Stimulated activated CD4-positive, alpha-beta T cell treated with anti-CD3 and anti-CD28 coated beads, Interleukin-1b, Interleukin-23, amount 100 ng/mL, for 24 hours (primary cell): ENCODE measurements at regions not wholly inside any gene's neighbourhood (a gene's known extent, or its start where the extent isn't known, plus 50 kb on each side); places are given as distances from the start of the nearest gene placed in this dataset.

ENCODE experiments used
- DNase-seq, 4 experiments: peaks; one replicate each; pipeline ENCODE4 v3.0.0-alpha.2; 2020; ENCODE audit warnings: low read depth in 4 of 4, low spot score in 1 of 4

DNA sequence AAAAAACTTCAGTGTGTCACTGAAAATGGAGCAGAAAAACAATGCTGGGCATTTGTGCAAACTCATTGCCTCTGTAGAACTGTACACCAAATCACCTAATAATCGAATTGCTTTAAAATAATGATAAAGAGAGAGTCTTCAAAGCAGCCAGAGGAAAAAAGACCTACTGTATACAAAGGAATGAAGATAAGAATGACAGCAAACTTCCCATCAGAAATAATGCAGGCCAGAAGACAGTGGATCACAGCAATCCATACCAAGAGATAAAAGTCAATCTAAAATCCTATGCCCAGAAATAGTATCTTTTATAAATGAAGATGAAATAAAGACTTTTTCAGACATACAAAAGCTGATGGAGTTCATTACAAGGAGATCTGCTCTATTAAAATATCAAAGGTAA is 134.7 kb upstream of the VEPH1 start:
- no peak for DNase-seq

- DNase-seq = no peak
Measured at GRCh38 chr3:157633241-157633640, 130.0 kb upstream of the VEPH1 start.

DNA sequence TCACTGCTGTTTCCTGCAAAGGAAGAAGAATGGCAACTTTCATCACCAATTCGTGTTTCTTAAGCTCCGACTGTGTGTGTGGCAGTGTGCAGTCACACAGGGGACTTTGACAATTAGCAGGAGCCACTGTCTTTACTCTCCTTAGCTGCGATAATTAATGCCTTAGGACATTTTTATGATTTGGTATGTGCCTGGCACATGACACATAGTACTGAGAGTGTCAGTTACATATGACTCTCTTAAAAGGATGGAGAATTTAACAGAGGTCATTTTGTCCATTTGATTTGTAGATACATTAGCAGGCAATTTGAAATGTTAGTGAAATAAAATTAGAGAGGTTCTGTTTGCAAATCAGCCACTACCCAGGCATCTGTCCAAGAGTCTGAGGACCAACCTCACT is 128.9 kb upstream of the VEPH1 start:
- DNase-seq = no peak

- no peak for DNase-seq
Measured at GRCh38 chr3:157631478-157631877, 128.3 kb upstream of the VEPH1 start.

GRCh38 chr3:157626817-157627216 is 123.6 kb upstream of the VEPH1 start:
- no peak for DNase-seq

- DNase-seq = no peak
Measured at GRCh38 chr3:157624801-157625200, 121.6 kb upstream of the VEPH1 start.

DNA sequence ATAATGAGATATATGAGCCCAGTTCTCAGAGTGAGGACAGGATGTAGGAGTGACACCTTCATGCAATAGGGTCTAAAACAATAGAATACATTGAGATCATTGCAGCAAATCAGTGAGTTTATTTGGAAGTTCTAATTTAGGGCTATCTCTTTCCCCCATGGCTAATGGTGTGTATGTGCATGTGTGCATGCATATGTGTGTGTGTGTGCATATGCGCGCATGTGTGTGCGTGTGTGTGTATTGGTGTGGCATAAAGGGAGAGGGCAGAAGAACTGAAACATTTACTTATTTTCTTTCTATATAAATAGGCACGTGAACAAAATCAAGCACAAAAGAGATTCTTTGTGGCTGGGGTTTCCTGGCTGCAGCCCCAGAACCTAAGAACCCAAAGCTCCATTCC is 115.7 kb upstream of the VEPH1 start:
- DNase-seq = no peak

- no peak for DNase-seq
Measured at GRCh38 chr3:157618075-157618760, 115.0 kb upstream of the VEPH1 start.

GRCh38 chr3:157614896-157615295 is 111.7 kb upstream of the VEPH1 start:
- no peak for DNase-seq

GRCh38 chr3:157611536-157612076 is 108.4 kb upstream of the VEPH1 start:
- no peak for DNase-seq

- no peak for DNase-seq
Measured at GRCh38 chr3:157610876-157611535, 107.8 kb upstream of the VEPH1 start.

DNA sequence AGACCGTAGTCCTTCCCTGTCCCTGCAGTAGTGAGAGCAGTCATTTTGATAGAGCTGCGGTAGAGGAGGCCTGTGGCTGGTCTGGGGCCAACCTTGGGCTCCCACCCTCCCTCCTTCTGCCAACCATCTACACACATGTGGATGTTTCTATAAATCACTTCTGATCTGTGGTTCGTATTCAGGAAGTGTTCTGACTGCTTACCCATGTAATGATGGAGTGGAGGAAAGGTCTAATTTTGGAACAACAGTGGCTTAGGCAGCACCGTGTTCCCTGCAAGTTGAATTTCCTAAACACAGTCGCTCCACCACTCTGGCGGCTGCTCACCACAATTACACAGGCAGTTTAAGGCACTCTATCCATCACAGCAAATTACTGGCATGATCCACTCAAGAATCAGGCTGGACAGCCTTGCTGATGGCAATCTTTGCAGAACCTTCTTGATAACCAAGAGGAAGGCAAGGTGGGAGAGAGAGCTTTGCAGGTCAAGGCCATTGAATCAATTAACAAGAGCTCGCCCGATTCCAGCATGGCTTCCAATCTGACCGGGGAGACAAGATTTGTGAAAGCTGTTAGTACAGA is 104.7 kb upstream of the VEPH1 start:
- DNase-seq = no peak

DNA sequence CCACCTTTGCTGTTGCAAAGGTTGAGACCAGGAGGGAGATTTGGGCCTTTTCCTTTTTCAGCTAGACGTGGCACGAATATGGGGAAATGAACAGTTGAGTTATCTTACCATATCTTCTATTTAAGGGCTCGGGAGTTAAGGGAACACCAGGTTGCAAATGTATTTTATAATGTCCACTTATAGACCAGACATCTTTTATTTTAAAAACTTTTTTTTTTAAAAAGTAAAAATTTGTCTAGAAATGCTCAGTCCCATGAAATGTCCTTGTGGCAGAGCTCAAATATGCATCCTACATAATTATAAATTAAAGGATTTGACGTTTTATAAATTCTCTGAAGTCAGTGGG is 103.6 kb upstream of the VEPH1 start:
- no peak for DNase-seq

- peak; percentile 10 to 43 (median 28) for DNase-seq
Measured at GRCh38 chr3:157606011-157606851, 103.0 kb upstream of the VEPH1 start.

GRCh38 chr3:157605356-157605755 is 102.1 kb upstream of the VEPH1 start:
- DNase-seq = no peak

DNA sequence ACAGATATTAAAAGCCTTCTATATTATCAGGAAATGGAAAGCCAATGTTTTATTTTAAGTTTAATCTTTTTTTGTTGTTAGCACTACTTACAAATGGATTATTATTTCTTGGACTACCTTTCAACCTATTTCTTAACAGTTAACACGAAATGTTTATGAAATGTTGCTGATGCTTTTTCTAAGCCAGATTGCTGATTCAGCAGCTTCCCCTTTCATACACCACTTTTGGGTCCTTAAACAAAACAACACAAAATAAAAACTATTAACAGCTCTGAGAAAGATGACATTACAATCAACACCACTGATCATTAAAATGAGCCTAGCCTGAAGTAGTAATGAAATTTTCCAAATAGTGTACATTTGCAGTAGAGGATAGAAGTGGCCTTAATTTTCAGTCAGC is 99.2 kb upstream of the VEPH1 start:
- DNase-seq = no peak

DNA sequence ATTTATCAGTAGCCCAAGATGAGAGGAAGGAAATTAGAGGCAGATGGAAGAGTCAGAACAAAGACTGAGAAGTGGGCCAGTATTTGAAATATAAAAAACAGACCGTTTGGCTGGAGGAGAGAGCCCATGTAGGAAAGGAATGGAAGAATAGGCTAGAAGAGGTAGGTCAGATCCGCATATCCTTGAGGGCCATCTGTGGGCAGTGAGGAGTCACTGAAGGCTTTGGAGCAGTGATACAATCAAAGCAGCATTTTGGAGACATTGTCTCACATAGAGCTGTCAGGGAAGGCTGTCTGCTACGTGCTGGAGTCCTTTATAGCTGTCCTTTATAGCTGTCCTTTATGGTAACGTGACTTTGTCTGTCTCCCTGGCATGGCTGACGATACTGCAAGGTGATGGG is 92.0 kb upstream of the VEPH1 start:
- no peak for DNase-seq

GRCh38 chr3:157594413-157594812 is 91.2 kb upstream of the VEPH1 start:
- DNase-seq = no peak

- DNase-seq = no peak
Measured at GRCh38 chr3:157592769-157593168, 89.6 kb upstream of the VEPH1 start.

GRCh38 chr3:157590273-157590672 is 87.1 kb upstream of the VEPH1 start:
- no peak for DNase-seq

DNA sequence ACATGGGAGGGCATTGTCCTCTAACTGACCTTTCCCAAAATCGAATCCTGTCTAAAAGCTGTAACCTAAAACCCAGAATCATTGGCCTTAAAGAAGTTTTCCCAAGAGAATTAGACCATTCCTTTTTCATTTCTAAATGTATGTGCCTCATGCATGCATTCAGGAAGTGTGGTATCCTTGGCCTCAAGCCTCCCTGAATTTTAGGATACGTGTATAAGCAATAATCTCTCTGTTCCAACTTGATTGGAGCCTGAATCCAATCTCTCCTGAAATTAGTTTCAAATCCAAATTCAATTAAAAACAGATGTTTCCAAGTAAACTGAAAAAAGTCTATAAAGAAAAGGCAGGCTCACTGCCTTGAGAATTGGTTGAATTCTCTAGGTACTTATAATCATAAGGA is 86.0 kb upstream of the VEPH1 start:
- DNase-seq = no peak
